ENCODE measurements at regions not wholly inside any gene's neighbourhood (a gene's known extent, or its start where the extent isn't known, plus 50 kb on each side); places are given as distances from the start of the nearest gene placed in this dataset.
"Not testable (repeated sequence)": the region's sequence is repeated elsewhere in the genome, so short reads cannot be mapped to it uniquely, and the experiment has no call there.

- DNase-seq (ENCODE audit: low read depth) = not testable (repeated sequence)
Observed at GRCh38 chr1:120465900-120466299, 51.1 kb downstream of the NBPF8 start.

DNA sequence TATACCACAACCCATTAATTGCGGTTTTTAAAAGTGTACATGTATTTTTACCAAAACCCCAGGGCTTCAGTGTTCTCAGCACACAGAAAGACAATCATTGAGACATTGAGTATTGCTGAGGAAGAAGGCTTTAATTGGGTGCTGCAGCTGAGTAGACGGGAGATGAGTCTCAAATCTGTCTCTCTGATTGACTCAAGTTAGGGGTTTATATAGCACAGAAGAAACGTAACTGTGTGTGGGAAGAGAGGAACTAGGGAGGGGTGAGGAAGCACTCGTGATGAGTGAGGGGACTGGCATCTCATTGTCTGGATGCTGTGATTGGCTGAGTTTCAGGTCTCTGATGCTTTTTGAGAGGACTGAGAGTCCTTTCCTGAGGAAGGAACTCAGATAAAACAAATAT, 62.8 kb downstream of the NBPF8 start:
- DNase-seq (ENCODE audit: low read depth) = not testable (repeated sequence)

DNA sequence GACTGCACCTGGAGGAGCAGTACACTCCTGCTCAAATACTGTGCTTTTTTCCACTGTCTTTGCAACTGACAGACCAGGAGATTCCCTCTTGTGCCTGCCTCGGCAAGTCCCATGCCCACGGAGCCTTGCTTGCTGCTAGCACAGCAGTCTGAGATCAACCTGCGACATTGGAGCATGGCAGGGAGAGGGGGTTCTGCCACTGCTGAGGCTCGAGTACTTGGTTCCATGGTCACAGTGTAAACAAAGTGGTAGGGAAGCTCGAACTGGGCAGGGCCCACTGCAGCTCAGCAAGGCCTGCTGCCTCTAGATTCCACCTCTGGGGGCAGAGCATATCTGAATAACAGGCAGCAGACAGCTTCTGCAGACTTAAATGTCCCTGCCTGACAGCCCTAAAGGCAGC, 63.6 kb downstream of the NBPF8 start:
- DNase-seq (ENCODE audit: low read depth) = not testable (repeated sequence)

- DNase-seq (ENCODE audit: low read depth) = not testable (repeated sequence)
Observed at GRCh38 chr1:120487542-120487941, 72.7 kb downstream of the NBPF8 start.

- DNase-seq (ENCODE audit: low read depth) = not testable (repeated sequence)
Observed at GRCh38 chr1:120489217-120489616, 74.4 kb downstream of the NBPF8 start.

- not testable (repeated sequence) for DNase-seq (ENCODE audit: low read depth)
Observed at GRCh38 chr1:120497145-120497544, 82.3 kb downstream of the NBPF8 start.

DNA sequence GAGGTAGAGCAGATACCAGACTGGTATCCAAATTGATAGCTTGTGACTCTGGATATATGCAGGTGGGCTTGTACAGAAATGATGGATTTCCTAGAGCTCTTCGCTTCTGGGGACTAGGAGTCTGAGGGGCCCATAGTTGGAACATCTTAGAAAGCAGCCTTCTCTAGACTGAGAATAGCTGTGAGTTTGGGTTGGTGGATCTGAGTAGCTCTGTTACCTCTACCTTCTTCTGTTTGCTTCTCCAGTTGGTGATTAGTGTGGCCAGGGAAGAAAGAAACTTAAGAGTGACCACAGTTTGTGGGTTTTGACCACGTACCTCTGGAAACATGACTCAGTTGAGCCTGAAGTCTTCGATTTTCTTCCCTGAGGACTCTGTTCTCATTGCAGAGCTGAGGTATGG, 88.4 kb downstream of the NBPF8 start:
- not testable (repeated sequence) for DNase-seq (ENCODE audit: low read depth)

GRCh38 chr1:120506352-120506751, 91.5 kb downstream of the NBPF8 start:
- not testable (repeated sequence) for DNase-seq (ENCODE audit: low read depth)

DNA sequence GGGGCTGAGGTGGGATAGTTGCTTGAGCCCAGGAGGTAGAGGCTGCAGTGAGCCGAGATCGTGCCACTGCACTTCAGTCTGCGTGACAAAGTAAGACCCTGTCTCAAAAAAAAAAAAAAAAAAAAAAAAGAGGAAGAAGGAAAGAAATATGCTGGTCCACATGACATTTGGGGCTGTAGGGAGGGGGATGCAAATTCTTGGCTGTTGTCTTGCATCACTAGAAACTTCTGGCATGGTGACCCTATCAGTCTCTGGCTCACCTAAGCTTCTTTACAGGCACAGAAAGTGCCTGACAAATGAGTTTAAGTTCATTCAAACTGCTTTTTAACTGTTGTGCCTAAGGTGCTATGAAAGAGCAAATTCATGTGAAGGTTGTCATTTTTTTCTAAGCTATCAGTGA, 93.5 kb downstream of the NBPF8 start:
- DNase-seq (ENCODE audit: low read depth) = not testable (repeated sequence)

GRCh38 chr1:120509258-120509657, 94.4 kb downstream of the NBPF8 start:
- DNase-seq (ENCODE audit: low read depth) = not testable (repeated sequence)

- DNase-seq (ENCODE audit: low read depth) = not testable (repeated sequence)
Observed at GRCh38 chr1:120513099-120513498, 98.3 kb downstream of the NBPF8 start.

DNA sequence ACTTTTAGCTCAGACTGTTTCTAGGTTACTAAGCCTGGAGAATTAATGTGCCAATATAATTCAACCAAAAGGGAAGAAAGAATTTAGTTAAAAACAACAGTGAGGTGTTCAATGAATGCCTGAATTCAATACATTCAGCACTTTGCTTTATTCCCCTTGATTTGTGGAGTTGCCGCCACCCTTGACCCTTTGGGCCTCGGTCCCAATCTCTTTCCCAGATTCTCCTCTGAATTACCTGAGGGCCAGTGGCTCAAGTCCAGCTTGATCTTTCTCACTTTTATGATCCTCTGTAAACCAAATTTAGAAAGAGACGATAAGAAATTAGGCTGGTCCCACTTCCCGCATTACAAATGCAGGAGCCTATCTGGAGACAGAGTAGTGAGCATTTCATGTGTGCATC, 98.7 kb downstream of the NBPF8 start:
- not testable (repeated sequence) for DNase-seq (ENCODE audit: low read depth)

DNA sequence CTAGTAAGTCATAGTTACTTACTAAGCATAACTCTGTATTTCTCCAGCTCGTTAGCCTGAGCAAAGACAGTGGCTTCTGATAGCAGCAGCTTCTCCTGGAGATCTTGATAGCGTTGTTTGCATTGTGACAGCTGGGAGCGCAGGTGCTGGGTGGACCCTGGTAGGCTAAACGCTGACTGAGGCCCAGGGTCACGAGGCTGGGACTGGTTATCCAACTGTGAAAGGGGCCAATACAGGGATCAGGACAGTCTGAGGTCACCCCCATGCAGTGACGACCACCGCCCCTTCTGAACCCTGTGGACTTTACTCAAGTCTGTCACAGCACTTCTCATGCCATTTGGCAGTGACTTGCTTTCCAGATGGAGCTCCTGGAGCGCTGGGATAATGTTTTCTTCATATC, 104.4 kb downstream of the NBPF8 start:
- not testable (repeated sequence) for DNase-seq (ENCODE audit: low read depth)

- DNase-seq (ENCODE audit: low read depth) = not testable (repeated sequence)
Observed at GRCh38 chr1:120524416-120524815, 109.6 kb downstream of the NBPF8 start.

DNA sequence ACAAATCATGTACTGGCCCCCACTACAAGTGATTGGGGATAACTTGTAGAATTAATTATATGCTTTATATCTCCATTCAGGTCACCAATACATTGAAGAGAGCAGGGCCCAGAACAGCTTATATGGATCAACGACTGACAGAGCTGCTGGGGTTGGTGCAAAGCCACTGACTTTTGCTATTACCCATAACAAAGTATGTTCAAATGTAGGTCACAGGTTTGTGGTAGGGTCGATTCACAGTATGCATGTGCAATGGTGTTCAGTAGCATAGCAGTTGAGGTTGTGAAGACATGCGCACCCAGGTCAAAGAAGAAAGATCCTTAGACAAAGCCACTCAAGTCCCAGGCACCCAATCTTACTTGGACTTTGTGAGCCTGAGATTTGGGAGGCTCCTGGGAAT, 110.6 kb downstream of the NBPF8 start:
- not testable (repeated sequence) for DNase-seq (ENCODE audit: low read depth)

DNA sequence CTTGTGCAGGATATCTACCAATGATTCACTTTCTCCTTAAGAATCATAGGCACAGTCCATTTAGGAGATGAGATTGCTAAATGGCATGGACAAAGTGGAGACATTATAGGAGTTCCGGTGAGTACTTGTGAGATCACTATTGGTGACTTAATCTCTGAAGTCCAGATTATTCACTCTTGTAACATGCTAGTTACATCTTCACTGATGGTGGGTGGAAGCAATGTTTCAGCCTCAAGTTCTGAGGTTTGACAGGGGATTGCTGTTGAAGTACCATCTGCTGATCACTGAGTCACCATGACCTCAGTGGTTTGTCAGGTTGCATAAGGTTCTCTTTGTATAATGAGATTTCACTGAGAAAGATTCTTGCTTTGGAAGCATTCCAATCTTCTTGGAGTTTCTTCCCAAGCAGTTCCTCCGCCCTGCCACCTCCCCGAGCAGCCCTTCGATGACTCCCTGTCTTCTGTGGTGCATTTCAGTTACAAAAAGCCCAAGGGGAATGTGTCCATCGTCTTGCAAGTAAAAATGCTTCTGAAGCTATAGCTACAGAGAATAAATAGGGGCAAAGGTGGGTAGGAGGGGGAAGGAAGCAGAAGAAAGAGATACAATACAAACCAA, 114.7 kb downstream of the NBPF8 start:
- not testable (repeated sequence) for DNase-seq (ENCODE audit: low read depth)

- DNase-seq (ENCODE audit: low read depth) = not testable (repeated sequence)
Observed at GRCh38 chr1:120531455-120531854, 116.6 kb downstream of the NBPF8 start.

DNA sequence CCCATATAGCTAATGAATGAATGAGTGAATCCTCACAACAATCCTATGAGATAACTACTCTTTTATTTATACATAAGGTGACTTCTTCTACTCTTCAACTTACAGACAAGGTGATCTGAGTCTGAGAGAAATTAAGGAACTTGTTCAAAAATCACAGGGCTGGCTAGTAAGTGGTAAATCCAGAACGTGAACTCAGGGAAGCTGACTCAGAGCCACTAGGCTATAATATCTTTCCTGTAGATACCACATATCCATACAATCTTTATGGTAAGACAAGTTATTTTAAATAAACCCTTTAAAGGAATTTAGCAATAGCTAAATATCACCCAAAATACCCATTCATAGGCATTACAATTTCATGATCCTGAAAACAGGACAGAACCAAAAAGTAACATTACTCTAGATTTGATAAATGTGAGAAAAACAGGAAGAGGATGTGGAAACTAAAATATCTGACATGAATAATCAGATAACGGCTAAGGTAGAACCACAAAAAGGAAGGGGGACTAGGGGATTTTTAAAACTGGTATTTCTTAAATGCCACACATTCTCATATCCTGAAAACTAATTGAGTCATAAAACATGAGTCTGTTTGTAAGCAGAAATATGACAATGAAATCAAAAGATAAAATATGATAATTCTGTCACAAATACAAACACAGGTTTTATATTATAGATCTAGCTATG, 119.7 kb downstream of the NBPF8 start:
- peak; percentile 26 for DNase-seq (ENCODE audit: low read depth)

DNA sequence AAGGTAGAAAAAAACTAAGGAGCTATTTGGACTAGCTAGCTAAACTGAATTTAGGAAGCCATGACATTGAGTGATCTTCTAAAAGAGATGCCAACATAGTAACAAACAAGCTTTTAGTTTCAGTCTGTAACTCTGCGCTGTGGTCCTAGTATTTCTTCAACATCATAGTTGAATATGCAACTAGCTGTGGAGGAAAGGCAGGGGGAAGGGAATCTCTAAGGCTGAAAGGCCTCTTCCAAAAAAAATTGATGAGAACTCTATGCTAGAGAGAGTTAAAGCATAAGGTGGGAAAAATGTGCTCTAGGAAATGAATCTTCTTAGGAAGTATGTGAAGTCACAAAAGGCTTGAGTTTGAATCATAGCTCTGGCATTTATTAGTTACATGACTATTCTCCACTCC, 120.2 kb downstream of the NBPF8 start:
- DNase-seq (ENCODE audit: low read depth) = peak; percentile 51

DNA sequence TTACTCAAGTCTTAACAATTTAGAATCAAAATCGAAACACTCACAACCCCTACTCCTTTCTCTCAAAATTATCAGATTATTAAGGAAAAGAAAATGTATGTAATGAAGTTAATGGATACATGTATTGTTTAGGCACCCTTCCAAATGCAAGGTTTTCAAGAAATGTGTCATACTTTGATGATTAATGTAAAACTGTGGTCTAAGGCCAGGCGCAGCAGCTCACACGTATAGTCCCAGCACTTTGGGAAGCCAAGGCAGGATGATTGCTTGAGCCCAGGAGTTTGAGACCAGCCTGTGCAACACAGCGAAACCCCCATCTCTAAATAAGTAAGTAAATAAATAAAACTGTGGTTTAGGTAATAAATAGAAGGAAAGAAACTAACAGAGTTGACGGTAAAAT, 126.6 kb downstream of the NBPF8 start:
- not testable (repeated sequence) for DNase-seq (ENCODE audit: low read depth)

GRCh38 chr1:120542365-120542764, 127.5 kb downstream of the NBPF8 start:
- DNase-seq (ENCODE audit: low read depth) = not testable (repeated sequence)

GRCh38 chr1:120542940-120543339, 128.1 kb downstream of the NBPF8 start:
- DNase-seq (ENCODE audit: low read depth) = not testable (repeated sequence)

DNA sequence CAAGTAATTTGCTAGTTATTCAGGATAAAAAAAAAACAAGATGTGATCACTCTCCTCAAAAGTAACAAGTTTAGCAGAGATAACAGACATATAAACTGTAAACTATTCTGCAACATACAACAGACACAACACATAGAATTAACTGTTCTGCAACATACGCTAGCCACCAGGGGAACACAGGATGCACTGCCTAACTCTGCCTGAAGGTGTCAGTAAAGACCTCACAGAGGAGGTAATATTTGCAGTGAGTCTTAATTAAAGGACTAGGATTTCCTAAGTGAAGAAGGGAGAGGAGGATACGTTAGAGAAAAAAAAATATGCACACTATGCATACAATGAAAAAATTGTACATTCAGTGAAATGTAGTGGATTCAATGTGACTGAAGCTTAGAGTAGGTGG, 129.6 kb downstream of the NBPF8 start:
- DNase-seq (ENCODE audit: low read depth) = not testable (repeated sequence)
